ENCODE measurements at regions not wholly inside any gene's neighbourhood (a gene's known extent, or its start where the extent isn't known, plus 50 kb on each side); places are given as distances from the start of the nearest gene placed in this dataset.
"Not testable (repeated sequence)": the region's sequence is repeated elsewhere in the genome, so short reads cannot be mapped to it uniquely, and the experiment has no call there.

DNA sequence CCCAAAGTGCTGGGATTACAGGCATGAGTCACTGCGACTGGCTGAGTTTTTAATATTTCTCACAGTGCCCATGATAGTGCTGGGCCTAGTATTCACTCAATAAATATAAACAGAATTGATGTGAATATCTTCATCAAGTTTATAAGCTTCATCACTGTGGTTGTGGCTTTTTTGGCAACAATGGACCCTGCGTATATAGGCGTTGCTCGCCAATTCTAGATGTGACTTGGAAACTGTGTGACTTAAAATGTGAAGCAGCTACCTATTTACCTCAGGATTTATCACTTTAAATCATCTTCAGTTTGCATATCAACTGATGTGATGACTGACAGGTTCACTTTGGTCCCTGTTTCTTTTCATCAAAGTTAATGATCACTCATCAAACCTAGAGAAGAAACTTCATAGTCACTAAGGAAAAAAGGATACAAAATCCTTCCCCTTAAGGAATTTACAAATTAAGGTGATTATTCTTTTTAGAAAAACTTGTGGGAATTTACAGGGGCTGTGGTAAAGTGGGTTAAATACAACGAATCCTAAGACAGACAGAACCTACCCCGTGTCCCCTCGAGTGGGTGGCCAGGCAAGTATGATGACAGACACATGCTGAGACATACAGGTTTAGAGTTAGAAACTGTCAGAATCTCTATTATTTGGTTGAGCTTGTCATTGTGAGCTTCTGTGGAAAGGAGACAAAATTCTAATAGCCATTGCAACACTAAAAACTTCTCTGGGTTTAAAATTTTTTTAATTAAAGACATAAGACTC, 101.3 kb downstream of the AKAP11 start:
- DNase-seq = no peak

DNA sequence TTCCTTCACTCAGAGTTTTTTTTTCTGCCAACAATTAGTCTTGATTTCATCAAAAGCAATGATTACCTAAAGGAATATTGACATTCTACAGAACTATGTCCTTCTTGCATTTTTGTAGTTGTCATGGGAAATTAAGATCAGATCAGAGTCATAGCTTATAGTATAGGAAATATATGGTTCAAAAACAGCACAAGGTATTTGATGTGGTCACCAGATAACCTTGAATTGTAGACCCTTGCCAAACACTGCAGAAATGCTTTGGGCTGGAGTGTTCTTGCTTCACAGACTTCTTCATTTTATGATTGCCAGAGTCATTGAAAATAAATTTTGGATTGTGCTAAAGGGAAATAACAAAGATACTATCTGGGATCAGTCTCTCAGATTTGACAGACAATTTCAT, 103.7 kb downstream of the AKAP11 start:
- no peak for DNase-seq

DNA sequence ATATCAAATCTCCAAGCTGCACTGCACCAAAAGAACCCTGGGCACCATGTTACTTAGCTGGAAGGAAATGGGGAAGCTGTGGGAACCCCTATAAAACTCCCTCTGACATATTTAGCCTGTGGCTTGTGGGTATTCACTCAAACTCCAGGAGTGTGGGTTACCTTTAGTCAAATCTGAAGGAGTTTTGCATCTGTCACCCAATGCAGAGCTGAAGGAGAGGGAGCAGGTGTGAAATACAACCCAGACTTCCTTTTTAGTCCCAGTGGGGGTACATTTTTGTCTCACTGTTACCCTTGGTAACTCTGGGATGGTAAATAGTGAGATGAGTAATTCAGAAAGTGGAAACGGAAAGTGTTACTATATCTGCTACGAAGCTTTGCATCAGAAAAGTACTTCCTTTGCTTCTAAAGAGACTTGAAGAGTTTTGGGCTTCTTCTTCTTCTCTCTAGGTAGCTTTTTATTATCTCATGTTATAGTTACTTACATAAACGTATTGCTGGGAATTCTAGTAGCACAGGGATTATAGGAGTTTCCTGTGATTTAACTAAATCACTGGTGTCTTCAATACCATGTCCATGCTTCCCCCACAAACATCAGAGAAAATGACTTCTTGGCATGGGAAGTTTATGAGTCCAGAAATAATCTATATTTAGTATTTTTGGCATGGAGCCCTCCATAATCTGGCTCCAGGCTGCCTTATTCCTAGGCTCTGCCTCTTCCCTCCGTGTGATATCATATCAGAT, 105.9 kb downstream of the AKAP11 start:
- no peak for DNase-seq

DNA sequence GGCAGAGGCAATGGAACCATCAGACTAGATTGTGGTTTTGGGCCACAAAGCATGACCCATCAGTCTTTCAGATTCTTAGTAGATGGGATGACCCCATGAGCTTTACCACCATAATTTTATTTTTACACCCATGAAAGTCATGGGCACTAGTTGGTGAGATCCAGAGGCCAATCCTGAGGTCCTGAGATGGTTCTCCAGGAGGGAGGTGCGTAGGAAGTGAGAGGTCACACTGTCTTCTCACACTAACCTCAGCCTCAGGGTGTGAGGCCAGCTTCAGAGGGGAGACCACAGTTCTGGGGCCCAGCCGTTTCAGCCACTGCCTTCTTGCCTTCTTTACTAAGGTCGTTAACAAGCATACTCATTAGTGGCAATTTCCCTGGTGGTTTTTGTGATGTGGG, 106.4 kb downstream of the AKAP11 start:
- no peak for DNase-seq

DNA sequence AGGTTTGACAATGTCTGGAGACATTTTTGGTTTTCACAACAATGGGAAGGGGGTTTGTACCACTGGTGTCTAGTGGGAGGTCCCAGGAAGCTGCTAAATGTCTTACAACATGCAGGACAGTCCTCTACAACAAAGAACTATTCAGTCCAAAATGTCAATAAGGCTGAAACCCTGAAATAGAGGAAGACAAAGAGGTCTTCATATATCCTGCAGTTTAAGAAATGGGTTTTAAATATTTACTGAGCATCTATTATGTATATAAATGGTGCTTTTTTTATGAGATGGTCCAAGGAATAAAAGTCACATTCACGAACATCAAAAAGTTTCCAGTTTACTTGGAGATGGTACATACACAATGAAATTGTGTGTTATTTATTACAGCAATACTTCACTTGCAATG, 107.3 kb downstream of the AKAP11 start:
- DNase-seq = no peak

DNA sequence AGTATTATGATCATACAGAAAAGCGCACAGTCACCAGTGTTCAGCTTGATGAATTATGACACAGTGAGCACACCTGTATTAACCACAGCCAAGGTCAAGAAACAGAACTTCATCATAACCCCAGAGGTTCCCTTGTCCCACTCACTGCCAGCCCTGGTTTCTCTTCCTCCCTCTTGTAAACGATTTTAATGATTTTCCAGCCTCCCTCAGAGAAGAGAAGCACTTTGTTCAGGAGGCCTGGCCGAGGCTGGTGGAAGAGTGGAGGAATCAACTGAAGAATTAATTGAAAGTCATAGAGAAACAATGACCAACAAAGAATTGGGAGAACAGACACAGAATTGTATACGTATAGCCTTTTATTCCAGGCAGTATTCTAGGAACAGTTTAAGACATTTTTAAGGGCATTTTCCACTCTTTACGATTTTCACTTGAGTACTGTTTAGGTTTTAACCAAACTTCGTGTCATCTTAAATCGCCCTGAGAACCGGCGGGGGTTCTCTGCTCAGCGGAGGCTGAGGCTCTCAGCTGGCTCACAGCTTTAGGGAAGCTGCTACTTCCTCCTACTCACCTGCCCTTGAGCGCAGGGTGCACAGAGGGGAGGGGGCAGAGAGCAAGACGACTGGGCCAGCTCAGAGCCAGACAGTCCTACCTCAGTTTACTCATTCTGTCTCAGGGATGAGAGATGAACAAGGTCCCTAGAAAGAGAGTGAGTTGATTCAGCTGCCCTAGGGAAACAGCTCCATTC, 108.6 kb downstream of the AKAP11 start:
- no peak for DNase-seq

DNA sequence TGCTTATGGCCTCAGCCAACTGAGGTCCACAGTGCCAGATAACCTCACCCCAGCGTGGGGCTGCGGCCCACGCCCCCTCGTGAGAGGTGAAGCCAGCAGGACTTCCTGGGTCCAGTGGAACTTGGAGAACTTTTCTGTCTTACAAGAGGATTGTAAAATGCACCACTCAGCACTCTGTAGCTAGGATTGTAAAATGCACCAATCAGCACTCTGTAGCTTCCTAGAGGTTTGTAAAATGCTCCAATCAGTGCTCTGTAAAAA, 109.1 kb downstream of the AKAP11 start:
- no peak for DNase-seq

DNA sequence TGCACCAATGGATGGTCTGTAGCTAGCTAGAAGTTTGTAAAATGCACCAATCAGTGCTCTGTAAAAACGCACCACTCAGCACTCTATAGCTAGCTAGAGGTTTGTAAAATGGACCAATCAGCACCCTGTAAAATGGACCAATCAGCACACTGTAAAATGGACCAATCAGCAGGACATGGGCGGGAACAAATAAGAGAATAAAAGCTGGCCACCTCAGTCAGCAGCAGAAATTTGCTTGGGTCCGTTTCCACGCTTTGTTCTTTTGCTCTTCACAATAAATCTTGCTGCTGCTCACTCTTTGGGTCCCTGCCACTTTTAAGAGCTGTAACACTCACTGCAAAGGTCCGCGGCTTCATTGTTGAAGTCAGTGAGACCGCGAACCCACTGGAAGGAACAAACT, 109.5 kb downstream of the AKAP11 start:
- not testable (repeated sequence) for DNase-seq

DNA sequence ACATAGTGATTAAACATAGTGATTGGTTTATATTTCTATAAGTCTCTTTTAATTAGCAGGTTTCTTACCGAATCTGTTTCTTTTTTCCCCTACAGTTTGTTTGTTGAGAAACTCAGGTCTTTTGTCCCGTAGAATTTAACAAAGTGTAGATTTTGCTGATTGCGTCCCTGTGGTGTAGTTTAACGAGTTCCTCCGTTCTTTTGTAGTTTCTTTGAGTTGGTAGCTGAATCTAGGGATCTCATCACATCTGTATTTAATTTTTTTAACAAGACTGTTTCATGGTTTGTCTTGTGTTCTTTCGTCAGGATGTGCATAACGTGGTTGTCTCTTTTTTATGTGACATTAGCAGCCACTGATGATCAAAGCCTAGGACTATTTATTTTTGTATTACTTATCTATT, 111.1 kb downstream of the AKAP11 start:
- no peak for DNase-seq

DNA sequence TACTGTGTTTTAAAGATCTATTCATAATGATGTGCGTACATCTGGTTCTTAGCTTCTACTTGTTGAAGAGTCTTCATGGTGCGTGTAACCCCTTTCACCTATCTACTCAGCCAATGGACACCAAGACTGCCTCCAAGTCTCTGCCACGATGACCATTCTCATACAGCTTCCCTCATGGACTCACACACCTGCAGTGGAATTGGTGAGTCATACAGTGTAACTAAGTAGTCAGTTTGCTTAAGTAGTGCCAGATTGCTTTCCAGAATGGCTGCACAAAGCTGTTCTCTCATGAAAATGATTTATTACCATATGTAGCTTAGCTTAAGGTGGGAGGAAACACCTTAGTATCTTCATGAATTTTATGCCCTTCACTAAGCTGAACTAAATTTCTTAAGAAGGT, 112.3 kb downstream of the AKAP11 start:
- no peak for DNase-seq

DNA sequence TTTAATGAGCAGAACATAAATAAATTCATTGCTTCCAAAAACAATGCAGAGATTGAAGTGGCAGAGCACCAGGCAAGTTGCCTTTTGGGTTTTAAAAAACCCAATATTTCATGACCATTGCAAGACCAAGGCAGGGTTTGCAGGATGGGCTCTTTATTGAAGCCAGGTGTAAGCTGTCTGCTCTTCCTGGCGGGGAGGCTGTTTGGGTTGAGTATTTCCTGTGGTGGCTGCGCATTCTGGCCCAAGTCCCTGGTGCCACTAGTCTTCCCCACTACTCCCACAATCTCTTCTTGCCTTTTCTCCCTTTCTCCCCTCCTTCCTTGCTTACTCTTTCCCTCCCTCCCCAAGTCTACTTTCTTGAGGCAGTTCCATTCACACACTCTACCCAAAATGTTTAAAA, 116.4 kb downstream of the AKAP11 start:
- no peak for DNase-seq

DNA sequence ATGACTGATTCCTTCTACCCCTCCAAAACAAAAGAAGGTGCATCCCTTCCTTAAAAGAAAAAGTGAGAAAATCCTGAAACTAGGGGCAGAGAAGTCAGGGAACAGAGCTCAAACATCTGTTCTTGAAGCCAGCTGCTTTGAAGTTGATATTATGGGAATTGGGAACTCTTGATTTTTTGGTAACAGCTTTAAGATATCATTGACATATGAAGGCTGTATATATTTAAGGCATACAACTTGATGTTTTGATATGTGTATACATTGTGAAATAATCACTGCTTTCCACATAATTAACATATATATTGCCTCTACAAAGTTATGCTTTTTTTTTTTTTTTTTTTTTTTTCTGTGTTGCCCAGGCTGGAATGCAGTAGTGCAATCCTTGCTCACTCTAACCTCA, 117.1 kb downstream of the AKAP11 start:
- no peak for DNase-seq

DNA sequence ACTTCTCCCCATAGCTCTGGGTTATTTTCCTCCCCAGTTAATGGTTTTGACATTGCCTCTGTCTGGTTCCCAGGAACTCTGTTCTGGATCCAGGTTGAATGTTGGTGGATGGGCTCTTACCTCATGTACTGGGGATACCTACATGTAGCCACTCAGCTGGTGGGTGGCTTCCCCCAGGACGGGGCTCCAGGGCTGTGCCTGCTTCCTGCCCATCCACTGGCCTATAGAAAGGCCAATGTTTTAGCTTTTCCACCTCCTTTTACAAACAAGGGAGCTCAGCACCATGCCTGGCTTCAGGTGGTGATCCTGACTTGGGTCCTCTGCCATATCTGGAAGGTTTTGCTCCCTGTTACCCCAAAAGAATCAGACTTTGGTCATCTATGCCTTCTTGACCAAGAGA, 120.2 kb downstream of the AKAP11 start:
- peak; percentile 64 for DNase-seq

DNA sequence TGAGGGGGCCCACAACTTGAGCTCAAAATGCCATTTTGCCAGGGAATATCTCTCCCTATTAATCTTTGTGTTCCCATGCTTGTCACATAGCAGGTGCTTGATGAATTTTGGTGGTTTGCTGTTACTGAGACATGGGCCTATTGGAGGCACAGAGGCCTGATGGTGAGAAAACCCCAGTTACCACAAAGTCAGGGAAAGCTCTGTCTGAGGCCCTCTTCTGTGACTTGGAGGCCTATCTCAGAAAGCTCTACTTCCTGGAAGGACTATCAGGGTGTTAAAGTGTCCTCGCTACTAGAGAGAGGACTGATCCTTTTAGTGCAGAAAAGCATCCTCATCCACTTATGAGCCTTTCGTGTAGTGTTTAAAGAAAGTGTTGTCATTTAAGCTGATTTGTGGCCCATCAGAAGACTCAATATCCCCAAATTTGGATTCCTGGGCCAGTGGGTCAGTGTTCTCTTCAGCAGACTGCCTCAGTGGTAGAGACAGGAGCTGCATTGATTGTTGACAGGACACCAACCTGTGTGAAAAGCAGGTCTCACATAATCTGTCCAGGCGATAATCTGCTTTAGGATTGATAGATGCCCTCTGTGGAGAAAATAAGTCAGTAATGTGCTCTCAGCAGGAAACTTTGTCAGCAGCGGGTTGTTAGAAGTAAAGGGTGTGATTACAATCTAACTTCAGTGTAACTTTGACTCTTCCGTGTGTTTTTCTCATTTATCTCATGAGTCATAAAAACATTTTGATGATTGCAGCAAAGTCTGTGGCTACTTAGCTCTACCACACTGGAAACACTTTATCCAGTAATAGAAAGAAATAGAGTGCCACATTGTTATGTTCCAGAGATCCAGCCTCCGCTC, 121.0 kb downstream of the AKAP11 start:
- DNase-seq = peak; percentile 69

DNA sequence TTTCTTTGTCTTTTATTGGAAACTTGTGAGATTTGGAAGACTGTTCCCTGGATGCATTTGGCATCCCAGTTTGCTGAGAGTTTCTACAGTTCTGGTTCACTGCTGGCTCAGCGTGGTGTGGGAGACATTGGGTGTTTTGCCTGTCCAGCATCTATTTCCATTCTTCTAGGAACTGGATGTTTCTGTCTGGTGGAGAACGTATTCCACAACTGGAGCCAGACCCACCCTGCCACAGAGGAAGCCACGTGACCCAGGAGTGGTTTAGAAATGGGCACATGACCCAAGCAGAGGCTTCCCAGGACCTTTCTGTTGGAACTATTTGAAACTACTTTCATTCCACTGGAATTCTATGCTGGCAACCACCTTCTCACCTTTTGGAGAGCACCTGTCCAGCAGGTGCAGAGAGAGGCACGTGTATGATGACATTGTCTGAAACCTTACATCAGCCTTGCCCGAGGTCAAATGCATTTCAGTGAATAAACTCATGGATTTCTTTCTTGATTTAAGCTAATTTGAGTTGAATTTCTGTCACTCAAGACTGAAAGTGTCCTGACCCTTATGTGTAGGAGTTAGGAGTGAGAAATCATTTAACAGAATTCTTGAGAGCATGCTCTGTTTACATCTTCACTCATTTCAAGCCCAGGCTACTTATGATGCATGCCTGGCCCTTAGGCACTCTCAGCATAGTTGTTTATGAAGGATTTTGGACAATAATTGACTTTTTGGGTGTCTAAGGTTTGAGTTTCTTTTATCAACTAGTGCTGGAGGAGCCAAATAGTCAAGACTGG, 121.8 kb downstream of the AKAP11 start:
- DNase-seq = peak; percentile 66

DNA sequence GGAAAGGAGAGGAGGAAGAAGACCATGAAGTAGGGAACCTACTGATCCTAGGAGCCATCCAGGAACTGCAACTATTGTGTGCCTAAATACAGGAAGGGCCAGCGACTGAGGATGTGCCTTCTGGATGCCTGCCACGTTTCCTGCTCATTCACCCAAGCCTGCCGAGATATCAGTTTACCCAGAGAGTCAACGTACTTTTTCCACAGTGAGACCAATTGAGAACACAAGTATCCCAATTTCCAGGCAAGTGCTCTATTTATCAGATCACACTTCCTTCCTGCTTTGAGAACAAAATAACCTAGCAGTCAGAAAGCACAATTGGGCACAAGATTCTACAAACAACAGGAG, 122.4 kb downstream of the AKAP11 start:
- no peak for DNase-seq

DNA sequence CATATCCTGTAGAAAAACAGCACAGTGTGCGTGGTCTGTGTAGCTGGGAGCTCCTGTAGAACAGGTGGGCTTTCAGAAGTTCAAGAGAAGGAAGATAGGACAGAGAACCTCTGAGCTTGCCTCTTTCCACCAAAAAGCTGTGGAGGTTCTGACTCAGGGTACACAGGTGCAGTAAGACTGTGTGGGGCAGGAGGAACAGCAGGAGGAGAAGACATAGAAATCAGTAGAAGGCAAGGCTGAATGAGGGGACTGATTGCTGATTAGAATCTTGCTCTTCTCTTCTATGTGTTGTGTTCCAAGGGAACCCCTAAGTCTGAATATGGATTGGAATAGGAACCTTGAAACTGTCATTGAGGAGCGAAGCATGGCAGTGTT, 122.7 kb downstream of the AKAP11 start:
- peak; percentile 68 for DNase-seq

DNA sequence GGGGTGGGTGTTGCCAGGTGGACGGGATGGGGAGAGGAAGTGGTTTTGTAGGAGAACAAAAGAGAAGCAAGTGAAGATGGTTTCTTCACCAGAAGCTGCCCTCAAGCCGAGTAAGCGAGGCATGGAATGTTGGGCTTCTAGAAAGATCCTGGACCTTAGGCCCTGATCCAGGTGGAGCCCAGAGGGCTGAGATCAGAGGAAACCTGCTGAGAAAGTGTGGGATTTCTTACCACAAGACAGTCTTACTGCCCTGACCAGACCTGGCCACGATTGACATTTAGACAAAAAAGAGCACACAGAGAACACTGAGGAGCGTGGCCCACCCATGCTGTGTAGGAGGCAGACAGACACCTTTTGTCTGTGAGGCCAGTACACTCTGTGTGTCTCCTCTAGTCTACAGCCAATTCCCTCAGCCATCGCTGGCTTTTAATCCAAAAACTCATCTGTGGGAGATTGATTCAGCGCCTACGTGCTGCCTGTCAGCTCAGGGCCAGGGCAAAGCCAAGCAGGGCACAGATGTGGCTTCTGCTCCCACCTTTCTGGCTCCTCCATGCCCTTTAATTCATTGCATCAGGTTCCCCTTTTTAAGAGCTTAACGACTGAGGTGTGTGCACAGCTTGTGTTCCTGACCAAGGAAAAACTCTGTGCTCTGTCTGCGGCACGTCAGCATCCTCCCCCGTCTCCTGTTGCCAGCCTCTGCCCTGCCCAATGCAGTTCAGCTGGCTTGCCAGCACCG, 123.3 kb downstream of the AKAP11 start:
- DNase-seq = peak; percentile 78

DNA sequence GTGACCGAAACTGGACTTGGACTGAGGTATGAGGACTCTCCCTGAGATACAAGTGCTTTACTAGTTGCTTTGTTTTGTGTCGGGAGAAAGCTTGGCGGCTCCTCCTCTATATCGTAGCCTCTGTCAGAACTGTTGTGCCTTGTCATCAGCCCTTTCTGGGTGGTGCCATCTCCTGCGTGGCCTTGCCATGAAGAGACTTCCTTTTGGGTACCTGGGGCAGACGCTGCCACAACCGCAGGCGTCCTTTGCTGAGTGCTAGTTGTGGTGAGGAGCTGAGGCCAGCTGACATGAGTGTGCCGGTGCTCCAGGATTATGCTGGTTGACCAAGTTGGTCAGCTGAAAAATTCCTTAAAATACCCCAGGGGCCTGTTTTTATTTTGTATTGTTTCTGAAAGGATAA, 124.5 kb downstream of the AKAP11 start:
- peak; percentile 87 for DNase-seq

DNA sequence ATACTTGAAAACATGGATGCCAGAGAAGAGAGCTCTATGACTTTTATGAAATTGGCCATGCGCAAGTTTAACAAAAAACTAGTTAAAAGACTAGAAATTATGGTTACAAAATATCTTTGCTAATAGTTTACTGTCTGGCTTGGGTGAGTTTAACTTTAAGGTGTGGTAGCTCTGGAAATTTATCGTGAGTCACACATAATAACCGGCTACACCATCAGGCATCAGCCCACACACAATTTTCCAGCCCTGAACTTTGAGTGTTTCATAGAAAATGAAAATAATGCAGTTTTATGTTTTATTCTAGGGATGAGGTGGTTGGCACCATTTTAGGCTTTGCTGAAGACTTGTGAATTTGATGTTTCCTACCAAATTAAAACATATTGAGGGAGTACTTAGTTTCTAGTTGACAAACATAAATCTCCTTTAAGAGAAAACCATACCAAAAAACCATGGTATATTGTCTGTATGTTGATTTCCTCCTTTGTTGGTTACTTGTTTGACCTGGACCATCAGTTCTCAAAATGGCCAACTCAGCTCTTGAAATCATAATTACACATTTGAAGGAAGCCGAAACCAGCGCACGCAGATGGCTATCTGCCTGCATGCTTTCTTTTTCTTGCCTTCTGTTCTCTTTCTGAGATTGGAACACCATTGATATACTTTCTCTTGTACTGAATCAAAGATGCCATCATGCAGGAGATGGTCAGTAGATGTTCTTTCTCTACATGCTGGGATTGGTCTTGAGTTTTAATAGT, 125.1 kb downstream of the AKAP11 start:
- DNase-seq = peak; percentile 72

DNA sequence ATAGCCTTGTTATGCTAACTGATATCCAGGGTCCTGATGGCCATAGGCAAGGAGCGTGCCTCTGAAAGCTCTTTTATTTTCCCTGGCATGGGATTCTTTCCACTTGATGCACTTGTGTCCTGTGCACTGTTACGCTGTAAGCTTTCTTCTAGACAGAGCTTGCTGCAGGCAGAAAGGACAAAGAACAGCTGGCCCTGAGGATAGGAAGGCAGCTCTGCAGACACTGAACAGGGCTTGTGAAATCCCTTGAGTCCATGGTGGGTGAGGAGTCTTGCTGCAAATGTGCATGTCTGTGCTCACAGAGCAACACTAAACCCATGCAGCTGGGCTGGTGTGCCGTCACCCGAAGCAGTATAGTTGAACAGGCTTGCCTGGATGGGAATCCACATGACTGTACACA, 126.6 kb downstream of the AKAP11 start:
- no peak for DNase-seq

Data from activated effector memory CD4-positive, alpha-beta T cell treated with anti-CD3 and anti-CD28 coated beads, Interleukin-2, amount 50 U/mL, for 16 hours (primary cell).